ENCODE measurements at regions not wholly inside any gene's neighbourhood (a gene's known extent, or its start where the extent isn't known, plus 50 kb on each side); places are given as distances from the start of the nearest gene placed in this dataset.

GRCh38 chr20:63090052-63090451 lies 83.3 kb upstream of the BHLHE23 start:
- no peak overlapping the region for H3K4me3 Mint-ChIP-seq

DNA sequence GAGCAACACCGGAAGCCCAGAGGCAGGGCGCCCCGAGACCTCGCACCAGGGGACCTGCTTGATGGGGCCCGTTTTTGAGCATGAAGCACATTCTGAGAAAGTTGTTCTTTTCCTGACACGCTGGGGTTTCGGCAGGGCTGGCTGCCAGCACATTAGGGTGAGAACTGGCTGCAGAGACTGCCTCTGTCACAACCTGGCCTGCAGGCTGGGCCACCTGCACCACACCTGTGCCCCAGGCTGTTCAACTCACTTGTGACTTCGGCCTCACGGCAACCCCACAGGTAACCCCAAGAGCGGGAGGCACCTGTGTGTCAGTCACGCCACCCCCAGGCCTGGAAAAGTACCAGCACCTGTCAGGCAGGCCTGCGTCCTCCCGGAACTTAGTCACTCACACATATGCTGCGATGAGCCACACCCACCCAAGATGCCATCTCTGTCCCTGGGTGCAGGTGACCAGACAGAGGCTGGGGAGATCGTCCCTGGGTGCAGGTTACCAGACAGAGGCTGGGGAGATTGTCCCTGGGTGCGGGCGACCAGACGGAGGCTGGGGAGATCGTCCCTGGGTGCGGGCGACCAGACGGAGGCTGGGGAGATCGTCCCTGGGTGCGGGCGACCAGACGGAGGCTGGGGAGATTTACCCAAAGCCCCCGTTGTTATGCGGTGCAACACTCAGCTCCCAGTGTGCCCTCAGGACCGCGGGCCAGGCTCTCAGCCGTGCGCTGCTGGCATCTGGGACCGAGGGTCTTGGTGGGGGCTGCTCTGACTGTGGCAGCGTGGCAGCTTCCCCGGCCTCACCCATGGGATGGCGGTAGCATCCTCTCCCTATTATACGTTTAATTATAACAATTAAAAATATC lies 82.5 kb upstream of the BHLHE23 start:
- no peaks in the 10 kb centered on the region for H3K4me1 Mint-ChIP-seq
- no peaks in the 10 kb centered on the region for H3K36me3 Mint-ChIP-seq (ENCODE audit: low read depth)
- TF ChIP-seq, protein P1, sequence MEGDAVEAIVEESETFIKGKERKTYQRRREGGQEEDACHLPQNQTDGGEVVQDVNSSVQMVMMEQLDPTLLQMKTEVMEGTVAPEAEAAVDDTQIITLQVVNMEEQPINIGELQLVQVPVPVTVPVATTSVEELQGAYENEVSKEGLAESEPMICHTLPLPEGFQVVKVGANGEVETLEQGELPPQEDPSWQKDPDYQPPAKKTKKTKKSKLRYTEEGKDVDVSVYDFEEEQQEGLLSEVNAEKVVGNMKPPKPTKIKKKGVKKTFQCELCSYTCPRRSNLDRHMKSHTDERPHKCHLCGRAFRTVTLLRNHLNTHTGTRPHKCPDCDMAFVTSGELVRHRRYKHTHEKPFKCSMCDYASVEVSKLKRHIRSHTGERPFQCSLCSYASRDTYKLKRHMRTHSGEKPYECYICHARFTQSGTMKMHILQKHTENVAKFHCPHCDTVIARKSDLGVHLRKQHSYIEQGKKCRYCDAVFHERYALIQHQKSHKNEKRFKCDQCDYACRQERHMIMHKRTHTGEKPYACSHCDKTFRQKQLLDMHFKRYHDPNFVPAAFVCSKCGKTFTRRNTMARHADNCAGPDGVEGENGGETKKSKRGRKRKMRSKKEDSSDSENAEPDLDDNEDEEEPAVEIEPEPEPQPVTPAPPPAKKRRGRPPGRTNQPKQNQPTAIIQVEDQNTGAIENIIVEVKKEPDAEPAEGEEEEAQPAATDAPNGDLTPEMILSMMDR (IDR thresholded peaks at IDR 0.05; ENCODE audit: unreplicated experiment in 3 of 3), result no peak
- H3K9me3 Mint-ChIP-seq, result no peaks in the 10 kb centered on the region
- peaks cover 65% of the 10 kb centered on the region for H3K27me3 Mint-ChIP-seq (ENCODE audit: low read depth)
- H3K4me3 Mint-ChIP-seq, result no peak overlapping the region
- no peak overlapping the region for H3K27ac Mint-ChIP-seq

More at GRCh38 chr20:63090052-63090451, 83.3 kb upstream of the BHLHE23 start:
- Mint-ChIP-seq H3K4me1 (no peaks in the 10 kb centered on the region), H3K9me3 (no peaks in the 10 kb centered on the region), H3K27ac (no peak overlapping the region), H3K27me3 (ENCODE audit: low read depth) (peaks cover 69% of the 10 kb centered on the region), H3K36me3 (ENCODE audit: low read depth) (no peaks in the 10 kb centered on the region)
- TF ChIP-seq, protein P1 (IDR thresholded peaks at IDR 0.05; ENCODE audit: unreplicated experiment in 3 of 3), result no peak

DNA sequence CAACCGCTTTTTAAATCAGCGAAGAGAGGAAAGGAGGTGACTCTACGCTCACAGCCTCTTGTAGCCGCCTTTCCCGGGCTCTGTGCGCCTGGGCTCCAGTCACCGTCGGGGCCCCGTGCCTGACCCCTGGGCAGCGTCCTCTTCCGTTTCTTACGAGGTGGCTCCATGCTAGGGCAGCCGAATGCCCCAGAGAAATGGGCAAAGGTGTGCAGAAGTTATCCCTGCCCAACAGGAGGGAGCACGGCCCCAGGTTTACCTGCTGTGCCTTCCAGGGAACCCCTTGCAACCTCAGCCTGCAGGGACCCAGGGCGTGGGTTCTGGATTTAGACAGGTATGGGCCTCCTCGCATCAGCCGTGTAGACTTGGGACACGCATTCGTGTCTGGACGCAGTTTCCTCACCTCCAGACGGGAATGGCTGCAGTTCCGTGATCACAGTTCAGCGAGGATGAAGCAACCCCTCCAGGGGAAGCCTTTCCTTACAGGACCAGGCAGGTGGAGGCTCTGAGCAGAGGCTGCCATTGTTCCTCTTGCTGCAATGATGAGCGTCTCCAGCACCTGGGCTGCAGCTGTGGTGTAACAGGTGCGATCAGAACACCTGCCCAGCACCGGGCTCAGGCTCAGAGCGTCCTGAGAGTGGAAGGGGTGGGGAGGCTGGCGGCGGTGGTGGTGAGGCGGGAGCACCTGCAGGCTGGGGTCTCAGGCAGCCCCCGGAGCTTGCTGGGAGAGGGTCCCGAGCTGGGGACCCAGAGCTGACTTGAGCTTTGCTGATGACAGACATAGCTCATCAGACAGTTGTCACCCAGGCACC lies 81.3 kb upstream of the BHLHE23 start:
- Mint-ChIP-seq H3K4me1 (no peaks in the 10 kb centered on the region), H3K36me3 (ENCODE audit: low read depth) (no peaks in the 10 kb centered on the region), H3K9me3 (no peaks in the 10 kb centered on the region), H3K4me3 (no peak overlapping the region), H3K27me3 (ENCODE audit: low read depth) (peaks cover 56% of the 10 kb centered on the region), H3K27ac (no peak overlapping the region)
- TF ChIP-seq, protein P1 (IDR thresholded peaks at IDR 0.05; ENCODE audit: unreplicated experiment in 3 of 3), result no peak

GRCh38 chr20:63087236-63087871 lies 80.6 kb upstream of the BHLHE23 start:
- no peak overlapping the region for H3K27ac Mint-ChIP-seq
- H3K9me3 Mint-ChIP-seq, result no peaks in the 10 kb centered on the region

DNA sequence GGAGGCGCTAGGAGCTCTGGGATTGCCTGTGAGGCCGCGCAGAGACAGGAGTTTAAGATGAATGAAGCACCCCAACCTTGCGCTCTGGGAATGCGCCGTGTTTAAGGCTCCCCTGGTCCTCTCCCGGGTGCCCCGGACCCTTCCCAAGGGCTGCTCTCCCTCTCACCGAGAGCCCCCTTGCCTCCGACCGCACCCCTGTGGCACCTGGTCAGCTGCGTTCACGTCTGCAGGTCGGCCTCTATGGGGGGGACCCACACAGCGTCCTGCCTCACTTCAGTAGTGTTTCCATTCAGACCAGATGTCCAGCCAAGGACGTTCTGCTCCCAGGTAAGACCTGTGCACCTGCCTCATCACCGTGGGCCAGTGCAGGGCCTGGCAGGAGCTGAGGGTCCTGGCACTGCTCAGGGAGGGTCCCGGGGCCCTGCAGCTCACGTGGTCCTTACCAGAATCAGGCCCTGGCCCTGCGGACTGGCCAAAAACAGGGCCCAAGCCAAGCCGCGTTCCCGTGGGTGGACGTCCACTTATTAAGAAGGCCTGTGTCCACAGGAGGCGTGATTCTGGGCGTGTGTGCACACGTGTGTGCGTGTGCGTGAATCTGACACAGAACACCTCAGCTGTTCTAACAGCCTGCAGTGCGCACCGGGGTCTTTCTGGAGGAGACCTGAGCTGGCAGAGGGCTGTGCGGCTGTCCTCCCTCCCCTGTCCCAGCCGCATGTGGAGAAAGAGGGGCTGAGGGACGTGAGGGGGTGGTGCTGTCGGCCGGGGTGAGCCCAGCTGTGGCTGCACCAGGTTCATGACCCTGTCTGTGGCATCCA lies 79.9 kb upstream of the BHLHE23 start:
- Mint-ChIP-seq H3K4me1 (no peaks in the 10 kb centered on the region), H3K36me3 (ENCODE audit: low read depth) (no peaks in the 10 kb centered on the region), H3K4me3 (no peak overlapping the region), H3K27ac (no peak overlapping the region), H3K27me3 (ENCODE audit: low read depth) (peaks cover 61% of the 10 kb centered on the region), H3K9me3 (no peaks in the 10 kb centered on the region)
- TF ChIP-seq, protein P1 (IDR thresholded peaks at IDR 0.05; ENCODE audit: unreplicated experiment in 3 of 3), result no peak

More at GRCh38 chr20:63087236-63087871, 80.6 kb upstream of the BHLHE23 start:
- Mint-ChIP-seq H3K4me3 (no peak overlapping the region), H3K4me1 (no peaks in the 10 kb centered on the region), H3K36me3 (ENCODE audit: low read depth) (no peaks in the 10 kb centered on the region), H3K27me3 (ENCODE audit: low read depth) (peaks cover 56% of the 10 kb centered on the region)
- TF ChIP-seq, protein P1 (IDR thresholded peaks at IDR 0.05; ENCODE audit: unreplicated experiment in 3 of 3), result no peak
